Bronchial epithelial cell (primary cell): ENCODE measurements at regions not wholly inside any gene's neighbourhood (a gene's known extent, or its start where the extent isn't known, plus 50 kb on each side); places are given as distances from the start of the nearest gene placed in this dataset.

Source experiments
- DNase-seq: peaks from one replicate; pipeline ENCODE4 v3.0.0-alpha.2; 2010; ENCODE audit warnings: low read depth
- FAIRE-seq: peaks from 2 replicates; lab custom pipeline; 2011; peaks lifted over from hg19 to GRCh38; lab: Jason Lieb, UNC
- H3K27me3 ChIP-seq: 2 replicates; pipeline ENCODE4 v1.5.1; 2011; ENCODE audit warnings: low read length; ENCODE audit not compliant: control insufficient read depth, insufficient read depth
- H3K36me3 ChIP-seq: 2 replicates; pipeline ENCODE4 v1.5.1; 2011; ENCODE audit warnings: low read length; ENCODE audit not compliant: control insufficient read depth, insufficient read depth
- H3K4me3 ChIP-seq: 2 replicates; pipeline ENCODE4 v1.5.1; 2011; ENCODE audit warnings: mild to moderate bottlenecking, low read depth, low read length, control low read depth
- CTCF ChIP-seq: IDR thresholded peaks from 2 replicates; pipeline ENCODE4 v1.5.1; 2011; ENCODE audit warnings: mild to moderate bottlenecking, moderate library complexity, low read length, control low read depth, inconsistent platforms; ENCODE audit not compliant: insufficient read depth, severe bottlenecking

DNA sequence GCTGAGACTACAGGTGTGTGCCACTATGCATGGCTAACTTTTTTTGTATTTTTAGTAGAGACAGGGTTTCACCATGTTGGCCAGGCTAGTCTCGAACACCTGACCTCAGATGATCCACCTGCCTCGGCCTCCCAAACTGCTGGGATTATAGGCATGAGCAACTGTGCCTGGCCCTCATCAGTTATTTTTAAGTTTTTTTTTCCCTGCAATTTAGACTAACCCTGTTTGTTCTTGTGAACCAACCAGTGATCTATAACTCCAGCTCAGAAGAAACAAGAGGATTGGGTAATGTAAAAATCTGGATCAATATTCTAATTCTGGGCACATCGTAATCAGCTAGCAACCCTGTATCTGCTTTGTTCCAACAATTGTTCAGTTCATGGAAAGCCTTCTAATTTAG is 155.7 kb downstream of the NXNL2 start:
- Histone ChIP-seq H3K4me3 (no peak overlapping the region), H3K27me3 (no peaks in the 10 kb centered on the region), H3K36me3 (no peaks in the 10 kb centered on the region)
- no peak for FAIRE-seq
- TF ChIP-seq CTCF = no peak
- no peak for DNase-seq

GRCh38 chr9:88691091-88691490 is 156.1 kb downstream of the NXNL2 start:
- no peak for FAIRE-seq
- no peaks in the 10 kb centered on the region for H3K36me3 ChIP-seq

DNA sequence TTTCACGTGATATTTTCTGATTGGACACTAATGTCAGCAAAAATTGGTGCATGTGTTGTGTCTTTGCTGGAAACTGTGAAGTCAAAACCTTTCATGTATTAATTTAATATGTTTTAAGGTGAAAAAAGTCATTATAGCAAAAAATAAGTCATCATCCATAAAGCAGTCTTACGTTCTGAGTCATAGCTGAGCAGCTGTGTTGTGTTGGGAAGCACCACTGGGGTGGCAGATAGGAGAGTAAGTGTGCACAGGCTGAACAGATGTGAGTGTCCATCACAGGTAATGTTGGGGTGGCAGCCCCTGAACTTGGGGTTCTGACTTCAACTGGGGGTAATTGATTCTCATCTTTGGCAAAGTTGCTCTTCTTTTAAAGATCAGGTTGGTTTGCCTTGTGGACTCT is 156.8 kb downstream of the NXNL2 start:
- no peak for FAIRE-seq
- Histone ChIP-seq H3K4me3 (no peak overlapping the region), H3K27me3 (no peaks in the 10 kb centered on the region), H3K36me3 (no peaks in the 10 kb centered on the region)
- no peak for TF ChIP-seq CTCF
- peak; percentile 14 for DNase-seq

More at GRCh38 chr9:88691091-88691490, 156.1 kb downstream of the NXNL2 start:
- no peak for DNase-seq
- Histone ChIP-seq H3K4me3 (no peak overlapping the region), H3K27me3 (no peaks in the 10 kb centered on the region)
- TF ChIP-seq CTCF = no peak

- TF ChIP-seq CTCF = no peak
- FAIRE-seq (no peak), DNase-seq (peak; percentile 63)
- Histone ChIP-seq H3K4me3 (no peak overlapping the region), H3K27me3 (no peaks in the 10 kb centered on the region), H3K36me3 (no peaks in the 10 kb centered on the region)
These were observed 157.8 kb downstream of the NXNL2 start for GRCh38 chr9:88692827-88693226.

- TF ChIP-seq CTCF = no peak
- no peak overlapping the region for H3K4me3 ChIP-seq
- no peaks in the 10 kb centered on the region for H3K36me3 ChIP-seq
- no peak for DNase-seq
- FAIRE-seq = no peak
- H3K27me3 ChIP-seq = no peaks in the 10 kb centered on the region
These were observed 159.6 kb downstream of the NXNL2 start for GRCh38 chr9:88694625-88695024.

- H3K36me3 ChIP-seq = no peaks in the 10 kb centered on the region
- DNase-seq = no peak
- FAIRE-seq = no peak
- no peak for TF ChIP-seq CTCF
- no peak overlapping the region for H3K4me3 ChIP-seq
- H3K27me3 ChIP-seq = no peaks in the 10 kb centered on the region
These were observed 161.5 kb downstream of the NXNL2 start for GRCh38 chr9:88696501-88696900.
